Lung (tissue), 11 donors: ENCODE measurements at regions not wholly inside any gene's neighbourhood (a gene's known extent, or its start where the extent isn't known, plus 50 kb on each side); places are given as distances from the start of the nearest gene placed in this dataset.

Source experiments
- ATAC-seq: fragments of 200-7000 bp; cut with Tn5 transposase; one replicate; pipeline ENCODE4 v1.9.1; 2020; ENCODE audit warnings: moderate number of reproducible peaks; ENCODE audit not compliant: insufficient read depth, low FRiP score
- DNase-seq, 3 donors: peaks; one replicate each; pipeline ENCODE4 v3.0.0-alpha.2; 2013 to 2017
- H3K27ac ChIP-seq, 2 donors: one replicate each; pipeline ENCODE4 v1.5.1; 2013; ENCODE audit warnings: mild to moderate bottlenecking in 2 of 2, moderate library complexity in 2 of 2, control low read depth in 1 of 2, inconsistent platforms in 1 of 2, low read depth in 1 of 2, low read length in 1 of 2
- H3K27me3 ChIP-seq, 3 donors: one replicate each; pipeline ENCODE4 v1.5.1; 2013; ENCODE audit warnings: low read length in 2 of 3; ENCODE audit not compliant: control insufficient read depth in 3 of 3, insufficient read depth in 3 of 3
- H3K36me3 ChIP-seq, 4 donors: one replicate each; pipeline ENCODE4 v1.5.1; 2013; ENCODE audit warnings: low read length in 4 of 4, mild to moderate bottlenecking in 1 of 4, moderate library complexity in 1 of 4; ENCODE audit not compliant: control insufficient read depth in 4 of 4, insufficient read depth in 4 of 4
- H3K4me1 ChIP-seq, 5 donors: one replicate each; pipeline ENCODE4 v1.5.1; 2013; ENCODE audit warnings: low read length in 5 of 5, mild to moderate bottlenecking in 2 of 5, moderate library complexity in 1 of 5; ENCODE audit not compliant: control insufficient read depth in 5 of 5, insufficient read depth in 5 of 5
- H3K4me3 ChIP-seq: one replicate; pipeline ENCODE4 v1.5.1; 2013; ENCODE audit warnings: mild to moderate bottlenecking, control low read depth, moderate library complexity
- H3K9ac ChIP-seq, 2 donors: one replicate each; pipeline ENCODE4 v1.5.1; 2013; ENCODE audit warnings: low read length in 2 of 2, control low read depth in 1 of 2; ENCODE audit not compliant: insufficient read depth in 1 of 2
- H3K9me3 ChIP-seq, 4 donors: one replicate each; pipeline ENCODE4 v1.5.1; 2013; ENCODE audit warnings: low read length in 3 of 4, mild to moderate bottlenecking in 1 of 4, moderate library complexity in 1 of 4; ENCODE audit not compliant: control insufficient read depth in 4 of 4, insufficient read depth in 3 of 4
- CTCF ChIP-seq: IDR thresholded peaks from 2 replicates; pipeline ENCODE4 v1.5.1; 2012; ENCODE audit warnings: mild to moderate bottlenecking; ENCODE audit errors: control extremely low read depth, extremely low read depth
- whole genome bisulfite sequencing, 2 donors: extraction: QIAGEN DNeasy Blood & Tissue Kit; methylation state at CpG; one replicate each; pipeline ENCODE4 v1.1.7; 2013; 5-methylcytosine and 5-hydroxymethylcytosine counted together
- donor health status: control.
- donor health status: control.
- donor health status: Bipolar disorder and iron deficiency.
- donor health status: healthy.
- donor health status: DM: yes; HTN: yes; CAD: no.

- Histone ChIP-seq H3K9me3 (no peaks in the 10 kb centered on the region), H3K4me3 (no peak overlapping the region), H3K9ac (no peak overlapping the region), H3K27ac (no peak overlapping the region), H3K4me1 (peaks cover 0 to 5% (median 0%) of the 10 kb centered on the region in 5 donors), H3K36me3 (no peaks in the 10 kb centered on the region), H3K27me3 (no peaks in the 10 kb centered on the region)
- no peak for TF ChIP-seq CTCF
- ATAC-seq (no peak), DNase-seq (peak in 2 of 3 donors; percentile 67 to 77)
These were observed 218.9 kb downstream of the PCDH7 start for GRCh38 chr4:30939069-30939468.

- Histone ChIP-seq H3K9ac (no peak overlapping the region), H3K4me3 (no peak overlapping the region), H3K9me3 (no peaks in the 10 kb centered on the region), H3K36me3 (no peaks in the 10 kb centered on the region), H3K27me3 (no peaks in the 10 kb centered on the region), H3K27ac (no peak overlapping the region), H3K4me1 (peaks cover 0 to 5% (median 0%) of the 10 kb centered on the region in 5 donors)
- WGBS, 2 donors, result 80 to 84% methylated on average over 4 of the region's 4 CpGs
- no peak for ATAC-seq
- no peak for DNase-seq
- no peak for TF ChIP-seq CTCF
These were observed 219.5 kb downstream of the PCDH7 start for GRCh38 chr4:30939684-30940083.

GRCh38 chr4:30941641-30942040 is 221.5 kb downstream of the PCDH7 start:
- H3K4me1 ChIP-seq, result peaks cover 0 to 5% (median 0%) of the 10 kb centered on the region in 5 donors
- peaks cover 0 to 2% (median 0%) of the 10 kb centered on the region in 4 donors for H3K36me3 ChIP-seq
- no peak for TF ChIP-seq CTCF
- no peak overlapping the region for H3K27ac ChIP-seq
- no peaks in the 10 kb centered on the region for H3K9me3 ChIP-seq
- DNase-seq (no peak), ATAC-seq (no peak)
- H3K4me3 ChIP-seq, result no peak overlapping the region
- no peak overlapping the region for H3K9ac ChIP-seq
- H3K27me3 ChIP-seq, result no peaks in the 10 kb centered on the region

GRCh38 chr4:30943356-30943755 is 223.2 kb downstream of the PCDH7 start:
- DNase-seq, result peak in 2 of 3 donors; percentile 40 to 47
- ATAC-seq, result no peak
- Histone ChIP-seq H3K27ac (no peak overlapping the region), H3K9me3 (no peaks in the 10 kb centered on the region), H3K27me3 (no peaks in the 10 kb centered on the region), H3K36me3 (peaks cover 0 to 2% (median 0%) of the 10 kb centered on the region in 4 donors), H3K9ac (no peak overlapping the region), H3K4me3 (no peak overlapping the region), H3K4me1 (peaks cover 0 to 5% (median 0%) of the 10 kb centered on the region in 5 donors)
- 64 to 71% methylated on average over 2 of the region's 2 CpGs for WGBS, 2 donors
- TF ChIP-seq CTCF, result no peak
